Breast epithelium (tissue), 3 donors: ENCODE measurements at regions not wholly inside any gene's neighbourhood (a gene's known extent, or its start where the extent isn't known, plus 50 kb on each side); places are given as distances from the start of the nearest gene placed in this dataset.

Experiments used
- CTCF ChIP-seq, 3 donors: fragments of 450-650 bp; IDR thresholded peaks; one replicate each; pipeline ENCODE4 v1.5.1; 2016 to 2017; ENCODE audit warnings: antibody characterized with exemption in 3 of 3, mild to moderate bottlenecking in 3 of 3, moderate library complexity in 3 of 3
- POLR2A ChIP-seq: fragments of 450-650 bp; IDR thresholded peaks from one replicate; pipeline ENCODE4 v1.6.1; 2016; ENCODE audit warnings: antibody characterized with exemption, mild to moderate bottlenecking, moderate library complexity
- POLR2AphosphoS5 ChIP-seq, 3 donors: sonication (generic); formaldehyde crosslinking; IDR thresholded peaks; one replicate each; pipeline ENCODE4 v1.6.1; 2017; ENCODE audit warnings: antibody characterized with exemption in 3 of 3

GRCh38 chr1:198903203-198903602, 264.4 kb downstream of the PTPRC start:
- TF ChIP-seq CTCF (IDR thresholded peaks at IDR 0.05) (no peak), POLR2AphosphoS5 (IDR thresholded peaks at IDR 0.05) (no peak), POLR2A (no peak)
